Stimulated activated CD8-positive, alpha-beta memory T cell treated with anti-CD3 and anti-CD28 coated beads, Interleukin-4, amount 100 ng/mL, for 1 hour (primary cell): ENCODE measurements at regions not wholly inside any gene's neighbourhood (a gene's known extent, or its start where the extent isn't known, plus 50 kb on each side); places are given as distances from the start of the nearest gene placed in this dataset.

Experiments
- DNase-seq, 2 donors: peaks; one replicate each; pipeline ENCODE4 v3.0.0-alpha.2; 2020; ENCODE audit warnings: low read depth in 2 of 2, low spot score in 1 of 2

GRCh38 chr3:31369637-31370379 lies 162.9 kb upstream of the STT3B start:
- DNase-seq, result no peak

GRCh38 chr3:31370380-31370666 lies 162.4 kb upstream of the STT3B start:
- no peak for DNase-seq

GRCh38 chr3:31370681-31371080 lies 162.0 kb upstream of the STT3B start:
- no peak for DNase-seq

- no peak for DNase-seq
These were observed 161.1 kb upstream of the STT3B start for GRCh38 chr3:31371484-31372177.

GRCh38 chr3:31373681-31374080 lies 159.0 kb upstream of the STT3B start:
- DNase-seq, result no peak

- DNase-seq, result no peak
These were observed 155.6 kb upstream of the STT3B start for GRCh38 chr3:31377045-31377642.

GRCh38 chr3:31378231-31378630 lies 154.5 kb upstream of the STT3B start:
- DNase-seq, result no peak

- no peak for DNase-seq
These were observed 153.1 kb upstream of the STT3B start for GRCh38 chr3:31379598-31379997.

- no peak for DNase-seq
These were observed 149.9 kb upstream of the STT3B start for GRCh38 chr3:31382856-31383255.

- DNase-seq, result no peak
These were observed 148.6 kb upstream of the STT3B start for GRCh38 chr3:31384117-31384516.

GRCh38 chr3:31389939-31390338 lies 142.8 kb upstream of the STT3B start:
- DNase-seq, result no peak

GRCh38 chr3:31390466-31390865 lies 142.3 kb upstream of the STT3B start:
- DNase-seq, result no peak

- DNase-seq, result no peak
These were observed 141.6 kb upstream of the STT3B start for GRCh38 chr3:31391150-31391549.

GRCh38 chr3:31392568-31392967 lies 140.2 kb upstream of the STT3B start:
- DNase-seq, result no peak

- DNase-seq, result no peak
These were observed 133.5 kb upstream of the STT3B start for GRCh38 chr3:31399271-31399670.

GRCh38 chr3:31402117-31402516 lies 130.6 kb upstream of the STT3B start:
- DNase-seq, result no peak

GRCh38 chr3:31403197-31403596 lies 129.5 kb upstream of the STT3B start:
- no peak for DNase-seq

GRCh38 chr3:31404871-31405270 lies 127.9 kb upstream of the STT3B start:
- DNase-seq, result no peak

- DNase-seq, result no peak
These were observed 127.2 kb upstream of the STT3B start for GRCh38 chr3:31405515-31405914.

- no peak for DNase-seq
These were observed 125.8 kb upstream of the STT3B start for GRCh38 chr3:31406896-31407295.

- DNase-seq, result no peak
These were observed 125.1 kb upstream of the STT3B start for GRCh38 chr3:31407665-31408064.

- DNase-seq, result no peak
These were observed 124.0 kb upstream of the STT3B start for GRCh38 chr3:31408720-31409119.

GRCh38 chr3:31409389-31409788 lies 123.3 kb upstream of the STT3B start:
- no peak for DNase-seq
